Transverse colon (tissue), 4 donors: ENCODE measurements at regions not wholly inside any gene's neighbourhood (a gene's known extent, or its start where the extent isn't known, plus 50 kb on each side); places are given as distances from the start of the nearest gene placed in this dataset.

Experiments used
- DNase-seq: peaks from one replicate; pipeline ENCODE4 v3.0.0-alpha.2; 2019
- H3K27ac ChIP-seq, 4 donors: fragments of 200-600 bp; sonication (generic); 2 replicates each; pipeline ENCODE4 v1.5.1; 2016 to 2018; ENCODE audit warnings: inconsistent platforms in 4 of 4
- H3K27me3 ChIP-seq: fragments of 200-600 bp; sonication (generic); 2 replicates; pipeline ENCODE4 v1.5.1; 2017; ENCODE audit warnings: inconsistent platforms
- H3K36me3 ChIP-seq, 4 donors: fragments of 200-600 bp; sonication (generic); 2 replicates each; pipeline ENCODE4 v1.5.1; 2017 to 2019; ENCODE audit warnings: inconsistent platforms in 4 of 4
- H3K4me1 ChIP-seq, 4 donors: fragments of 200-600 bp; sonication (generic); 2 replicates each; pipeline ENCODE4 v1.5.1; 2017 to 2020; ENCODE audit warnings: inconsistent platforms in 4 of 4
- H3K4me3 ChIP-seq, 4 donors: fragments of 200-600 bp; sonication (generic); 1 replicate in 1 of 4; 2 replicates in 3 of 4; pipeline versions ENCODE4 v1.5.1 to v1.6.1; 2017 to 2019; ENCODE audit warnings: inconsistent platforms in 4 of 4
- H3K9me3 ChIP-seq, 2 donors: fragments of 200-600 bp; sonication (generic); 2 replicates each; pipeline ENCODE4 v1.5.1; 2017 to 2019; ENCODE audit warnings: inconsistent platforms in 2 of 2
- EP300 ChIP-seq: sonication (generic); formaldehyde crosslinking; IDR thresholded peaks from one replicate; pipeline ENCODE4 v1.6.1; 2017; ENCODE audit warnings: antibody characterized with exemption, low read depth
- POLR2A ChIP-seq: fragments of 450-650 bp; IDR thresholded peaks from one replicate; pipeline ENCODE4 v1.6.1; 2016; ENCODE audit warnings: antibody characterized with exemption, mild to moderate bottlenecking, moderate library complexity
- POLR2AphosphoS5 ChIP-seq, 3 donors: sonication (generic); formaldehyde crosslinking; IDR thresholded peaks; one replicate each; pipeline ENCODE4 v1.6.1; 2016; ENCODE audit warnings: antibody characterized with exemption in 3 of 3
- WGBS, 2 donors: methylation state at CpG; one replicate each; pipeline ENCODE4 v1.1.5; 2018; ENCODE audit warnings: low coverage in 1 of 2; 5-methylcytosine and 5-hydroxymethylcytosine counted together
- in situ Hi-C, 4 donors: fragments of 200-750 bp; cut with MboI; loops; one replicate each; pipeline versions ENCODE4 v1.15.0 to v1.15.1; 2017; ENCODE audit warnings: low sequenced_read_pairs in 3 of 4, low pct_ligation_motif_present in 1 of 4, low pct_unique_long_range_greater_than_20kb in 1 of 4
- intact Hi-C: fragments of 100-400 bp; cut with DNase I; formaldehyde crosslinking; loops from one replicate; pipeline ENCODE4 v1.15.1; 2023; ENCODE audit warnings: low total_unique reads
- TF ChIP-seq, protein P1 (sequence below), 5 experiments: fragments of 200-600 bp in 3 of 5; fragments of 450-650 bp in 2 of 5; sonication (generic) in 3 of 5; IDR thresholded peaks; 1 replicate in 2 of 5; 2 replicates in 3 of 5; pipeline ENCODE4 v1.5.1; 2016 to 2017; ENCODE audit warnings: antibody characterized with exemption in 5 of 5, inconsistent platforms in 3 of 5, mild to moderate bottlenecking in 2 of 5, moderate library complexity in 1 of 5

DNA sequence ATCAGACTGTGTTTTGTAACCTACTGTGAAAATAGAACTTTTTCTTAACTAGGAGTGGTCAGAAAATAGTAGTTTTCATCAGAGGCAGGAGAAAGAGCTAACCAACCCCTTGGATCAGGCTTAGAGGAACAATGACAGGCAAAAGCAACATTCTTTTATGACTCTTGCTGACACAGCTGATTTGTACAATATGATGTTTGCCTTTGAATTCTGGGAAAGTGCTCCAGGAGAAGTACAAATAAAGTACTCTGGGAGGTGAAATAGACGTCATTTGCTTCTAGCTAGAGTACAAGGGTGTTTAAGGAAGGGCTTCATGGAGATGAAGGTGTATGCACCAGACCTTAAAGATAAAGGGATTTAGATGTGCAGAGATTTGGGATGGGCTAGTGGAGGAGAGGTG, 75.1 kb upstream of the KIAA1217 start:
- WGBS, 2 donors, result 0 to 37% methylated on average over 1 of the region's 1 CpG
- Histone ChIP-seq H3K4me3 (no peak overlapping the region), H3K27ac (no peak overlapping the region), H3K9me3 (no peaks in the 10 kb centered on the region), H3K27me3 (no peaks in the 10 kb centered on the region), H3K36me3 (no peaks in the 10 kb centered on the region), H3K4me1 (no peaks in the 10 kb centered on the region)
- in situ Hi-C loops, result no loop called here
- intact Hi-C loops, result no loop called here
- TF ChIP-seq EP300 (no peak), POLR2A (no peak), POLR2AphosphoS5 (IDR thresholded peaks at IDR 0.05) (no peak)
- TF ChIP-seq, protein P1, sequence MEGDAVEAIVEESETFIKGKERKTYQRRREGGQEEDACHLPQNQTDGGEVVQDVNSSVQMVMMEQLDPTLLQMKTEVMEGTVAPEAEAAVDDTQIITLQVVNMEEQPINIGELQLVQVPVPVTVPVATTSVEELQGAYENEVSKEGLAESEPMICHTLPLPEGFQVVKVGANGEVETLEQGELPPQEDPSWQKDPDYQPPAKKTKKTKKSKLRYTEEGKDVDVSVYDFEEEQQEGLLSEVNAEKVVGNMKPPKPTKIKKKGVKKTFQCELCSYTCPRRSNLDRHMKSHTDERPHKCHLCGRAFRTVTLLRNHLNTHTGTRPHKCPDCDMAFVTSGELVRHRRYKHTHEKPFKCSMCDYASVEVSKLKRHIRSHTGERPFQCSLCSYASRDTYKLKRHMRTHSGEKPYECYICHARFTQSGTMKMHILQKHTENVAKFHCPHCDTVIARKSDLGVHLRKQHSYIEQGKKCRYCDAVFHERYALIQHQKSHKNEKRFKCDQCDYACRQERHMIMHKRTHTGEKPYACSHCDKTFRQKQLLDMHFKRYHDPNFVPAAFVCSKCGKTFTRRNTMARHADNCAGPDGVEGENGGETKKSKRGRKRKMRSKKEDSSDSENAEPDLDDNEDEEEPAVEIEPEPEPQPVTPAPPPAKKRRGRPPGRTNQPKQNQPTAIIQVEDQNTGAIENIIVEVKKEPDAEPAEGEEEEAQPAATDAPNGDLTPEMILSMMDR (IDR thresholded peaks at IDR 0.05), result no peak
- DNase-seq, result no peak

DNA sequence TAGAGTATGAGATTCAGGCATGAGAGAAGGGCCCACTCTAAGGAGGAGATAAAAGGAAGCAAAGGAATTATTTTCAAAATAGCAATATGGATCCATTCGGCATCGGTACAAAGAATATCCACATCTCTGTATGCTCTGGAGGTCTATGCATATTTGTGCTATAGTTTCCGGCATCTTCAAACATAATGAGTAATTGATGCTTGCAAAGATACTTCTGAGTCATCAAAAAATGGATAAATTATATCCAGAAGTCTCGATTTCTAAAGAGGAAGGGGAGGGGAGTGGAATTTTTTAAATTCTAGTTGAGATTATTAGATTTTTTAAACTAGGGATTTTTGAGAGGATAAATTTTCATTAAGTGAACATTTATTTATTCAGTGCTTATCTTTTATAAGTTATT, 72.9 kb upstream of the KIAA1217 start:
- H3K36me3 ChIP-seq, result no peaks in the 10 kb centered on the region
- H3K4me3 ChIP-seq, result no peak overlapping the region
- no peak for DNase-seq
- intact Hi-C loops (no loop called here), in situ Hi-C loops (no loop called here)
- TF ChIP-seq POLR2AphosphoS5 (IDR thresholded peaks at IDR 0.05), result no peak
- TF ChIP-seq EP300, result no peak
- TF ChIP-seq POLR2A, result no peak
- TF ChIP-seq, protein P1 (IDR thresholded peaks at IDR 0.05), result no peak
- no peaks in the 10 kb centered on the region for H3K4me1 ChIP-seq
- H3K9me3 ChIP-seq, result peaks cover 0 to 3% of the 10 kb centered on the region in 2 donors
- H3K27me3 ChIP-seq, result no peaks in the 10 kb centered on the region
- no peak overlapping the region for H3K27ac ChIP-seq
- 57 to 81% methylated on average over 4 of the region's 4 CpGs for WGBS, 2 donors

DNA sequence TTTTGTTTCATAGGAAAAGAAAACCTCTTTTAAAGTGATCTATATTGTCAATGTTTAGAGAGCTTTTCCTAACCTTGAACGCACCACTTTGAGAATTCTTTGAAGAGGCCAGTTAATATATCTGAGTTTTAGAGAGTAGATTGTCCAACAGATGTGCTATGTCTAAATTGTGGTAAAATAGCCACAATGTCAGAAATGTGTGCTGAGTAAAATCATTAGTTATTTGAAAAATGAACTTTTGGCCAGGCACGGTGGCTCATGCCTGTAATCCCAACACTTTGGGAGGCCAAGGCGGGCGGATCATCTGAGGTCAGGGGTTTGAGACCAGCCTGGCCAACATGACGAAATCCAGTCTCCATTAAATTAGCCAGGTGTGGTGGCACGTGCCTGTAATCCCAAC, 61.6 kb upstream of the KIAA1217 start:
- TF ChIP-seq POLR2A, result no peak
- no peak for TF ChIP-seq EP300
- no peak for TF ChIP-seq POLR2AphosphoS5 (IDR thresholded peaks at IDR 0.05)
- TF ChIP-seq, protein P1 (IDR thresholded peaks at IDR 0.05), result no peak
- intact Hi-C loops (no loop called here), in situ Hi-C loops (no loop called here)
- no peaks in the 10 kb centered on the region for H3K27me3 ChIP-seq
- 88 to 92% methylated on average over 5 to 6 of the region's 6 CpGs for WGBS, 2 donors
- H3K9me3 ChIP-seq, result no peaks in the 10 kb centered on the region
- H3K27ac ChIP-seq, result no peak overlapping the region
- H3K4me3 ChIP-seq, result no peak overlapping the region
- no peaks in the 10 kb centered on the region for H3K36me3 ChIP-seq
- H3K4me1 ChIP-seq, result peaks cover 0 to under 1% (median 0%) of the 10 kb centered on the region in 4 donors
- no peak for DNase-seq

DNA sequence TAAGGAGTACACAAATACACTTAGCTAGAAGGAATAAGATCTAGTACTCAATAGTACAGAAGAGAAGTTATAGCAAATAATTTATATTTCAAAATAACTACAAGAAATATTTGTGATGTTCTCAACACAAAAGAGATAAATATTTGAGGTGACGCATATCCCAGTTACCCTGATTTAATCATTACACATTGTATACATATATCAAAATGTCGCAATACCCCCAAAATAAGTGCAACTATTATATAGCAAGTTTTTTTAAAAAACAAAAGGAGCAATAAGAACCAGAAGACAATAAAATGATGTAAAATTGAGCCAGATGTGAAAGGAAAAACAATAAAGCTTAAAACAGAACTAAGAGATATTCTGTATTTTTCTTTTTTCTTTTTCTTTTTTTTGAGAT, 59.3 kb upstream of the KIAA1217 start:
- no peak overlapping the region for H3K4me3 ChIP-seq

More for the DNA sequence above, 59.3 kb upstream of the KIAA1217 start:
- Histone ChIP-seq H3K27me3 (no peaks in the 10 kb centered on the region), H3K9me3 (no peaks in the 10 kb centered on the region), H3K27ac (no peak overlapping the region), H3K36me3 (no peaks in the 10 kb centered on the region), H3K4me1 (peaks cover 0 to 3% (median 0%) of the 10 kb centered on the region in 4 donors)
- in situ Hi-C loops, result no loop called here
- no peak for DNase-seq
- intact Hi-C loops, result no loop called here
- WGBS, 2 donors, result 89% methylated on average over 2 of the region's 2 CpGs
- TF ChIP-seq POLR2A (no peak), POLR2AphosphoS5 (IDR thresholded peaks at IDR 0.05) (no peak), EP300 (no peak)
- TF ChIP-seq, protein P1 (IDR thresholded peaks at IDR 0.05), result no peak
